HG03439 (cell line): ENCODE measurements at regions not wholly inside any gene's neighbourhood (a gene's known extent, or its start where the extent isn't known, plus 50 kb on each side); places are given as distances from the start of the nearest gene placed in this dataset.

Experiments used
- ATAC-seq: cut with Tn5 transposase; IDR thresholded peaks from one replicate; pipeline ENCODE4 v1.9.1; 2021; ENCODE audit warnings: mild to moderate bottlenecking, moderate library complexity; ENCODE audit not compliant: unreplicated experiment

GRCh38 chr3:124174476-124174875 is 182.6 kb upstream of the ROPN1 start:
- no peak for ATAC-seq

GRCh38 chr3:124174910-124175874 is 183.3 kb upstream of the ROPN1 start:
- no peak for ATAC-seq

- ATAC-seq = no peak
Measured at GRCh38 chr3:124177071-124177470, 185.1 kb upstream of the ROPN1 start.

DNA sequence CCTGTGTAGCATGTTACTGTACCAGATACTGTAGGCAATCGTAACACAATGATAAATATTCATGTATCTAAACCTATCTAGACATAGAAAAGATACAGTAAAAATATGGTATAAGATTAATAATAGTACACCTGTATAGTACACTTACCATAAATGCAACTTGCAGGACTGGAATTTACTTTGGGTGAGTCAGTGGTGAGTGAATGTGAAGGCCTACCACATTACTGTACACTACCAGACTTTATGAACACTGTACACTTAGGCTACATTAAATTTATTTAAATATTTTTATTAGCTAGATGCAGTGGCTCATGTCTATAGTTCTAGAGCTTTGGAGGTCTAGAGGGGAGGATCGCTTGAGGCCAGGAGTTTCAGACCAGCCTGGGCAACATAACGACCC is 186.6 kb upstream of the ROPN1 start:
- ATAC-seq = no peak

DNA sequence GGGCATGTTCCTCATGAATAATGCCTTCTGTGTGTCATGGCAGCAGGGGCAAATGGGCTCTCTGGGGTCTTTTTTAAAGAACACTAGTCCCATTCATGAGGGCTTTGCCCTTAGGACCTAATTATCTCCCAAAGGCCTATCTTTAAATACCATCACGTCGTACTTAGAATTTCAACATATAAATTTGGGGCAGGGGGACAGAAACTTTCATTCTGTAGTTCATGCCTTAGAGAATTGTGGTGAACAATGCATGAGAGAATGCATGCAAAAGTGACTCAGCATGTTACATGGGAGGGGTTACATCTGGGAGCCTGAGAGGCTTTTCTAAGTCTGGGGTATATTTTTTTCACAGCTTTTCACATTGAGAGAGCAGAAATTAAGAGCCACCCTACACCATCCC is 208.5 kb upstream of the ROPN1 start:
- no peak for ATAC-seq

- ATAC-seq = no peak
Measured at GRCh38 chr3:124201226-124201625, 209.3 kb upstream of the ROPN1 start.

- no peak for ATAC-seq
Measured at GRCh38 chr3:124201786-124202185, 209.9 kb upstream of the ROPN1 start.

DNA sequence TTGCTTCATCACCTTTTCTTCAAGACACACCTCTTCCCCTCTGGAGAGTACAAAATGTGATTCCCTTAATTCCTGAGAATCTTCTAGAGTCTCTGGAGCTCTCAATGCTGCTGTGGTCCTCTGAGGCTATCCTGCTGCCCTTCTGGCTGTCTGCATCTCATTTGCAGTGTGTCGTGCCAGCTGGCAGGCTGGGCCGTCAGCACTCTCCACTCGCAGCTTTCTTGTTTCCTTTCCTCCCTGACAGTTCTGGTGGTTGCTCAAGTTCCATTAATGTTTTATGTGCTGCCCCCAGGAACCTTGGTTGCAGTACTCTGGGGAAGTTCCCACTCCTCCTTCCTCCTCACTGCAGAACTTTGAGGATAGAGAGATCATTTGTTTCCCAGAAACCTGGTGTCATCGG is 210.8 kb upstream of the ROPN1 start:
- ATAC-seq = no peak

DNA sequence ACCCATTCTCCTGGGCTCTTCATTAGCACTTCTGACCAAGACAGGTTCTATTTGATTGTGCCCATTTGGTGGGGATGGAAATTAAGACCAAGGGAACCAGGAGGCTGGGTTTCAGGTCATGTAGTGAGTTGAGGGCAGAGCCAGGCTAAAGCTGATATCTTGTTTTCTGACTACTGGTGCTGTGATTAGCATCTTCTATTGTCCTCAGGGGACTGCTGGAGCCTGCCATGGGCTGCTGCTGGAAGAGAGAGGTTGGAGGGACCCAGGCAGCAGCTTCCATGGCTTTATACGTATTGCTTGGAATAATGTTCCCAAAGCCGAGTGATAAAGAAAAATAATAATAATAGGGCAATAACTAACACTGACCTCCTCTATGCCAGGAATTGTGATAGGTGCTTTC is 211.4 kb upstream of the ROPN1 start:
- no peak for ATAC-seq

DNA sequence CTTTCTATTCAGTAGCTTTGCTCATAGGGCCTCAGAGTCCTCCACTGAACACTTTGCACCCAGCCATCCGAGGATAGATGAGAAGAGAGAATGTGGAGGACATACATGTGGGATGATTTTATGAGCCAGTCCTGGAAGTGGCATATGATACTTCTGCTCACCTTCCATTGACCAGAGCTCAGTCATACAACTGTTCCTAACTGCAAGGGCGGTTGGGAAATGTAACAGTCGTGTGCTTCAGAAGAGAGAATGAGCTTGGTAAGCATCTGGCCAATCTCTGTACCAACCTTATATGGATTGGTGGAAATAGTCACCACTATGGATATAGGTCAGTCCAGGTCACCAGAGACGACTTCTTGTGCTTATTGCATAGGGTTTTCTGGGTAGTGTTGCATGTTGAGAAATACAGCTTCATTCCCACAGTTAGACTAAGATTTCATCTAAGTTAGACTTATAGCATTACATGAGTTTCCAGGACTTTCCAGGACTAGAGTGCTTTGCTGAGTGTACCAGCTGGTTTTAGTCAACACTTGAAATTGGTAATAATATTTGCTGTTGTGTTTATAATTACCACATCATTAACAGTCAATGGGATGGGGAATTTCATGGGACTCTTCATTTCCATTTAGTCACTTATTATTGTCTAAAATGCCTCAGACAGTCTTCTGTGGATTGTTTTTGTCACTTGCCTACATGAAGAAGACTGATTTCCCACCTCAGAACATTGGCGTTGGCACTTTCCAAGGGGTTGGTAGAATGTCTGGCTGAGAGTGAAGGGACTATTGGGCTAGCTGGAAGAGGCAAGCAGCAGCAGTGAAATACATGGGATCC is 214.5 kb upstream of the ROPN1 start:
- no peak for ATAC-seq

DNA sequence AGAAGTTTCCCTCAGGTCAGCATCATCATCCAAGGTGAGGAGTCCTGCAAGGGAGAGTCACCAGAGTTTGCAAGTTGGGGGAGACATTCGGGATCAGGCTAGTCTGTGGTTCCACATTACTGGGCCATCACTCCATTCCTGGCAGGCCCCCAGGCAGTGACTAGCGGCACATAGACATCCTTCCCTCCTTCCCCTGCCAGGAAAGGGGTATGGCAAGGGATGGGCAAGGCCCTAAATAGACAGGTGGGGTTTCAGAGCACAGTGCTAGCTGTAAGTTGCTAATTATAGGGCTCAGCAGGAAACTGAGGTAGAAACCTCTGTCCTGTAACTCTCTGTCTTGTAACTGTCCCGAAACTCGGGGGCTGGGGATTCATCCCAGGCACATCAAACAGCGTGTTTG is 215.2 kb upstream of the ROPN1 start:
- no peak for ATAC-seq

GRCh38 chr3:124207873-124208485 is 216.1 kb upstream of the ROPN1 start:
- ATAC-seq = peak; percentile 75

DNA sequence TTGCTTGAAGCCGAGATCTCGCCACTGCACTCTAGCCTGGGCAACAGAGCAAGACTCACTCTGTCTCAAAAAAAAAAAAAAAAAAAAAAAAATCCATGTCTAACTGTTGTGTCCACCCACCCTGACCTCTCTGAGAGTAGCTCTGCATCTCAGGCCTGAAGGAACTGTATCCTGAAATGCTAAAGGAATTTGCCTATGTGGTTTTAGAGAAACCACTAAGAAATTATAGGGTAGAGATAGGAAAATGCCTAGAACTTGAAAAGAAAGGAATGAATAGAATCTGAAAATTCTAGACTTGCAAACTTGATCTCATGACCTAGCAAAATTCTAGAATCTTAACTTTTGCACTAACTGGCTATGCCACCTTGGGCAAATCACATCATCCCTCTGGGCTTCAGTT is 217.5 kb upstream of the ROPN1 start:
- no peak for ATAC-seq

GRCh38 chr3:124210899-124211298 is 219.0 kb upstream of the ROPN1 start:
- ATAC-seq = no peak

DNA sequence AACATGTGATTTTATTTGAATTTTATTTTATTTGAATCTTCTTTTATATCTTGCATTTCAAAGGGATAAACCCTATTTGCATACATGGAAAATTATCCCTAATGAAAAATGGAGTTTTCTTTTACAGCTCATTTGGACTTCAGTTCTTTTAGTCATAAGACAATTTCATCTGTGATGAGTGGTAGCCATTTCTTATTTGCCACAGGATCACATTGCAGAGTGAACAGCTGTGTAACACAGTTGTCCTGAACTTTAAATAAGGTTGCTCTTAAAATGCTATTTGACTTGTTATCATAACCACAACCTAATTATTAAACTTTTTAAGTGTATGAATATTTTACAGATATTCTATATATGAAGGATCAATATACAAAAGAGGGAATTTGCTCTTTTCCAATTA is 221.7 kb upstream of the ROPN1 start:
- no peak for ATAC-seq

DNA sequence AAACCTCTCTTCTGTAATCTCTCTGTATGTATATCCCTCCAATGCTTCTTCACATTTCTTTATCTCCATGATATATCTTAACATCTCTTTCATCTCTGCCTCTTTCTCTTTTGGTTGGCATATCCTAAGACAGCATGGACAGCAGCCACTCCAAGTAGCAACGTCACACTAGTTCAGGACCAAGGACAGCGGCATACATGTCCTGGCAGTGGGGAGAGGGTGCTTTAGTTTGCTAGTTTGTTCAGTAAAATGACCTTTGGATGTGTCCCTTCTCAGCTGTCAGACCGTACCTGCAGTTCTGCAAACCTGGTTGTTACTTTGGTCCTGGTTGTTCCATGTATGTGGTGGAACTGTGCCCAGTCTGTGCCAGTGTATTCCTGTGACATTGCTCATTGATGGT is 225.6 kb upstream of the ROPN1 start:
- no peak for ATAC-seq

GRCh38 chr3:124221422-124221821 is 229.5 kb upstream of the ROPN1 start:
- no peak for ATAC-seq

- no peak for ATAC-seq
Measured at GRCh38 chr3:124223853-124224252, 231.9 kb upstream of the ROPN1 start.

DNA sequence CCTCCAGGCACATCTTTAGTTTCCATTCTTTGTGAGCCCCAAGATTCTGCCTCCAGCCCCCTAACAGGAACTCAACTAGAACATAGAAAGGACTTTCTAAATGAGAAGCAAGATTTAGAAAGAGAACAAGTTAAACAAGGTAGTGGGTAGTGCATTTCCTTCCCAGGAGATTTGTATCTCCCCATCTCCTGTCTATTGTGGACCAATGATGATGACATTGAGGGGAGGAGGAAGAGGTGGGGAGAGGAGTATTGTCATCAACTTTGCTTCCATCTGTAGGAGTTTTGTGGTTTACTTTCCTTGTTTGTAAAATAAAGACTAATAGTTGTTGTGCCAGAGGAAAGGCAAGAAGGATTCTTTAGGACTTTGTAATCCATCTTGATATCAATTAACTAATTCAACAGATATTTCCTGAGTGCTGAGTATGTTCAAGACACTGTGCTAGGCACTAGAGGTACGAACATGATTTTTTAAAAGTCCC is 235.3 kb upstream of the ROPN1 start:
- no peak for ATAC-seq

- ATAC-seq = no peak
Measured at GRCh38 chr3:124229420-124229819, 237.5 kb upstream of the ROPN1 start.

DNA sequence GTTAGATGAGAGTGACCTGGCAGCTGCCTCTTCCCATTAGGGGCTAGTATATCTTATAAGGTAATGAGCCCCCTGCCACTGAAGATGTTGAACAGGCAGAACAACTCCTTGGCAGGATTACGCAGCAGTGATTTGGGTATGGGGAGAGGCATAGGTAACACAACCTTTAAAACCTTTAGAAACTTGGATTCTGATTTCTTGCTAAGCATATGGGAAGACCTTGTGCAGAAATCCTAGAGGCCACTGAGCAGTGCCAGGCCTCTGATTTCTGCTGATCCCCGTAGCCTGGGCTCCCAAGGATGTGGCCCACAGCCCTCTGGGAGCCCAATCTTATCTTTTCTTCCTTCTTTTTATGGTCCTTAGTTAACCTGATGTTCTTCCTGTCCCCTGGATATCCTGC is 237.9 kb upstream of the ROPN1 start:
- ATAC-seq = no peak
